ENCODE measurements at regions not wholly inside any gene's neighbourhood (a gene's known extent, or its start where the extent isn't known, plus 50 kb on each side); places are given as distances from the start of the nearest gene placed in this dataset.

- no peak for TF ChIP-seq TOX (CRISPR knock-in tag; IDR thresholded peaks at IDR 0.05; ENCODE audit: borderline replicate concordance)
- no peak for TF ChIP-seq ZC3H10 (CRISPR knock-in tag; IDR thresholded peaks at IDR 0.05)
- no peak for TF ChIP-seq GLIS3 (CRISPR knock-in tag; IDR thresholded peaks at IDR 0.05)
- no peak for TF ChIP-seq CSDC2 (CRISPR knock-in tag; IDR thresholded peaks at IDR 0.05)
- TF ChIP-seq ZNF8 (CRISPR knock-in tag; IDR thresholded peaks at IDR 0.05): no peak
- no peak for TF ChIP-seq CREB5 (CRISPR knock-in tag; IDR thresholded peaks at IDR 0.05; ENCODE audit: low read depth)
- TF ChIP-seq OSR1 (CRISPR knock-in tag; IDR thresholded peaks at IDR 0.05): no peak
- TF ChIP-seq ZFP30 (CRISPR knock-in tag; IDR thresholded peaks at IDR 0.05): no peak
- TF ChIP-seq RARB (CRISPR knock-in tag; IDR thresholded peaks at IDR 0.05): no peak
- ATAC-seq: no peak
These were observed 53.3 kb upstream of the BMAL1 start for GRCh38 chr11:13224324-13224723.

GRCh38 chr11:13225038-13226001 is 52.3 kb upstream of the BMAL1 start:
- ATAC-seq: no peak
- TF ChIP-seq CSRNP3 (CRISPR knock-in tag; IDR thresholded peaks at IDR 0.05) (no peak), RARB (CRISPR knock-in tag; IDR thresholded peaks at IDR 0.05) (no peak), PATZ1 (CRISPR knock-in tag; IDR thresholded peaks at IDR 0.05; ENCODE audit: borderline replicate concordance) (no peak), ESRRG (CRISPR knock-in tag; IDR thresholded peaks at IDR 0.05) (no peak), ARNTL (CRISPR knock-in tag; IDR thresholded peaks at IDR 0.05; ENCODE audit: borderline replicate concordance, low read depth) (no peak)

- no peak for TF ChIP-seq BACH2 (CRISPR knock-in tag; IDR thresholded peaks at IDR 0.05; ENCODE audit: borderline replicate concordance)
- ATAC-seq: no peak
These were observed 49.8 kb upstream of the BMAL1 start for GRCh38 chr11:13227676-13228255.
